Skin epidermis (tissue), 12 donors: ENCODE measurements at regions not wholly inside any gene's neighbourhood (a gene's known extent, or its start where the extent isn't known, plus 50 kb on each side); places are given as distances from the start of the nearest gene placed in this dataset.

Experiments used
- H3K27ac ChIP-seq, 21 experiments: fragments of 200-600 bp; sonication (generic) in 11 of 21; one replicate each; pipeline ENCODE4 v1.5.0; 2020; ENCODE audit warnings: mild to moderate bottlenecking in 3 of 21, inconsistent platforms in 2 of 21, moderate library complexity in 2 of 21
- H3K4me3 ChIP-seq, 7 experiments: fragments of 200-600 bp; sonication (generic) in 2 of 7; one replicate each; pipeline ENCODE4 v1.5.0; 2020; ENCODE audit warnings: inconsistent platforms in 2 of 7, mild to moderate bottlenecking in 2 of 7, moderate library complexity in 1 of 7

- no peak overlapping the region for H3K4me3 ChIP-seq
- no peak overlapping the region for H3K27ac ChIP-seq
These were observed 172.6 kb downstream of the VEGFA start for GRCh38 chr6:43942616-43943015.

- Histone ChIP-seq H3K27ac (no peak overlapping the region), H3K4me3 (no peak overlapping the region)
These were observed 172.0 kb downstream of the VEGFA start for GRCh38 chr6:43942011-43942442.

- Histone ChIP-seq H3K27ac (no peak overlapping the region), H3K4me3 (no peak overlapping the region)
These were observed 171.2 kb downstream of the VEGFA start for GRCh38 chr6:43941174-43941573.

GRCh38 chr6:43940393-43941087 lies 170.5 kb downstream of the VEGFA start:
- Histone ChIP-seq H3K27ac (no peak overlapping the region), H3K4me3 (no peak overlapping the region)

GRCh38 chr6:43940071-43940392 lies 170.0 kb downstream of the VEGFA start:
- Histone ChIP-seq H3K27ac (no peak overlapping the region), H3K4me3 (no peak overlapping the region)

GRCh38 chr6:43939281-43940070 lies 169.5 kb downstream of the VEGFA start:
- H3K27ac ChIP-seq: no peak overlapping the region
- no peak overlapping the region for H3K4me3 ChIP-seq

- no peak overlapping the region for H3K4me3 ChIP-seq
- H3K27ac ChIP-seq: no peak overlapping the region
These were observed 168.4 kb downstream of the VEGFA start for GRCh38 chr6:43938178-43939105.

- Histone ChIP-seq H3K4me3 (no peak overlapping the region), H3K27ac (no peak overlapping the region)
These were observed 167.5 kb downstream of the VEGFA start for GRCh38 chr6:43937236-43938177.

- Histone ChIP-seq H3K27ac (no peak overlapping the region), H3K4me3 (no peak overlapping the region)
These were observed 166.5 kb downstream of the VEGFA start for GRCh38 chr6:43936476-43936875.

GRCh38 chr6:43935921-43936439 lies 166.0 kb downstream of the VEGFA start:
- H3K4me3 ChIP-seq: no peak overlapping the region
- H3K27ac ChIP-seq: no peak overlapping the region

GRCh38 chr6:43934803-43935602 lies 165.0 kb downstream of the VEGFA start:
- H3K27ac ChIP-seq: no peak overlapping the region
- no peak overlapping the region for H3K4me3 ChIP-seq

- Histone ChIP-seq H3K4me3 (no peak overlapping the region), H3K27ac (no peak overlapping the region)
These were observed 164.3 kb downstream of the VEGFA start for GRCh38 chr6:43934183-43934802.

- Histone ChIP-seq H3K4me3 (no peak overlapping the region), H3K27ac (no peak overlapping the region)
These were observed 163.3 kb downstream of the VEGFA start for GRCh38 chr6:43933148-43933885.

GRCh38 chr6:43932259-43933147 lies 162.5 kb downstream of the VEGFA start:
- Histone ChIP-seq H3K4me3 (no peak overlapping the region), H3K27ac (no peak overlapping the region)

- H3K27ac ChIP-seq: no peak overlapping the region
- no peak overlapping the region for H3K4me3 ChIP-seq
These were observed 161.2 kb downstream of the VEGFA start for GRCh38 chr6:43931201-43931600.

GRCh38 chr6:43930440-43931154 lies 160.6 kb downstream of the VEGFA start:
- H3K27ac ChIP-seq: no peak overlapping the region
- H3K4me3 ChIP-seq: no peak overlapping the region
